ENCODE measurements at regions not wholly inside any gene's neighbourhood (a gene's known extent, or its start where the extent isn't known, plus 50 kb on each side); places are given as distances from the start of the nearest gene placed in this dataset.

DNA sequence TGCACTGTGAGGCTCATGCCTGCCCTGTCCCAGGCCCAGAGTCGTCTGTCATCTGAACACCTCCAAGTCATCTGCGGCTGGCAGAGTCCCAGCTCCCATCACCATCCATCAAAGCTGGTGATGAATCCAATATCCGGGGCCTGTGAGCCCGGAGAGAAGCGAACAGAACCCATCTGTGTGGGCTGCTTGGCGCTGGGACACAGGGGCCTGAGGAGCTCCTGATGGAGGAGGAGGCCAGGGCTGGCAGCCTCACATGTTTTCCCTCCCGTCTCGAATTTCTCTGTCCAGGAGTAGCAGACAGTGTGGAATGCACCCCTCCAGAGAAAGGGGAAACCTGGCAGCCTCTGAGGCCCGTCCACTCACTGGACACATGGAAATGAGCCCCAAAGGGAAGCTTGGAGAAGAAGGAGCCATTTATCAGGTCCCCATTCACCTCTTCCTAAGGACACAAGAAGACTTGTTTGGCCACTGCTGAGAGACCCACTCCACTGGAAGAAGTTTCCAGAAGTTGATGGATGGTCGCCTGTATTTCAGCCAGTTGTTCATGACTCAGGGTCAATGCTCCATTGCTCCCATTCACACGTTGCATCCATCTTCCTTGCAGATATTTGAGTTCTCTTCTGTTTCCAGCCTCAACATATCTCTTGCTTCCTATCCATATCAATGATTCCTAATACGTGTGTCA is 307.5 kb upstream of the SULF2 start:
- CTCF ChIA-PET: no interaction called here
- POLR2A ChIA-PET: no interaction called here
- DNase-seq (ENCODE audit: extremely low spot score): no peak
- TF ChIP-seq HDGF (IDR thresholded peaks at IDR 0.05; ENCODE audit: borderline replicate concordance) (no peak), FOXA1 (IDR thresholded peaks at IDR 0.05) (no peak), FOXM1 (IDR thresholded peaks at IDR 0.05; ENCODE audit: borderline replicate concordance) (no peak), BHLHE40 (IDR thresholded peaks at IDR 0.05; ENCODE audit: borderline replicate concordance) (no peak), SUZ12 (IDR thresholded peaks at IDR 0.05) (no peak), SP1 (IDR thresholded peaks at IDR 0.05) (no peak), ZNF384 (IDR thresholded peaks at IDR 0.05) (no peak), CTBP1 (IDR thresholded peaks at IDR 0.05; ENCODE audit: borderline replicate concordance) (no peak), TARDBP (IDR thresholded peaks at IDR 0.05) (no peak)

DNA sequence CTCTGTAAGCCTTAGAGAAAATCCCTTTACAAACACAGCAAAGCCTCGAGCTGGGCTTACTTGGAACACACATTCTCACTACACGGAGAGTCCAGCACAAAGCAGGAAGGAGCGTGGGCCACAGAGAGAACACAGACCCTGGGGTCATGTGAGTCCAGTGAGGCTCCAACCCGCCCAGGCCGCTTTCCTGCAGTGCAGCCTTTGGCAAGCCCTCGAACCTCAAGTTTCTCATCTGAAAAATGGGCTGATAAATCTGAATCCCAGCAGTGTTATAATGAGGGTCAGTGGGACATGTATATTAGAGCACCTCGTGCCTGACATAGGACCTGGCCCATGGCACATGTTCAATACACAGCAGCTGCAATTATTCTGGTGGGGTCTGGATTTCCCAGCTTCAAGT is 305.5 kb upstream of the SULF2 start:
- no peak for TF ChIP-seq SUZ12 (IDR thresholded peaks at IDR 0.05)
- no peak for TF ChIP-seq FOXA1 (IDR thresholded peaks at IDR 0.05)
- TF ChIP-seq TARDBP (IDR thresholded peaks at IDR 0.05): no peak
- no peak for TF ChIP-seq SP1 (IDR thresholded peaks at IDR 0.05)
- TF ChIP-seq, protein P1, sequence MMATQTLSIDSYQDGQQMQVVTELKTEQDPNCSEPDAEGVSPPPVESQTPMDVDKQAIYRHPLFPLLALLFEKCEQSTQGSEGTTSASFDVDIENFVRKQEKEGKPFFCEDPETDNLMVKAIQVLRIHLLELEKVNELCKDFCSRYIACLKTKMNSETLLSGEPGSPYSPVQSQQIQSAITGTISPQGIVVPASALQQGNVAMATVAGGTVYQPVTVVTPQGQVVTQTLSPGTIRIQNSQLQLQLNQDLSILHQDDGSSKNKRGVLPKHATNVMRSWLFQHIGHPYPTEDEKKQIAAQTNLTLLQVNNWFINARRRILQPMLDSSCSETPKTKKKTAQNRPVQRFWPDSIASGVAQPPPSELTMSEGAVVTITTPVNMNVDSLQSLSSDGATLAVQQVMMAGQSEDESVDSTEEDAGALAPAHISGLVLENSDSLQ (IDR thresholded peaks at IDR 0.05): no peak
- no peak for TF ChIP-seq HDGF (IDR thresholded peaks at IDR 0.05; ENCODE audit: borderline replicate concordance)
- no peak for TF ChIP-seq FOXK2 (IDR thresholded peaks at IDR 0.05)
- no peak for TF ChIP-seq NFRKB (IDR thresholded peaks at IDR 0.05)
- TF ChIP-seq ARNT (IDR thresholded peaks at IDR 0.05): no peak
- no peak for TF ChIP-seq ZNF384 (IDR thresholded peaks at IDR 0.05)
- no peak for TF ChIP-seq CTBP1 (IDR thresholded peaks at IDR 0.05; ENCODE audit: borderline replicate concordance)
- ChIA-PET POLR2A (no interaction called here), CTCF (interaction anchor here (0.6 kb wide), 1 partner anchor 103 kb away, joined by 7 read pairs; no protein-coding TSS in a partner anchor)
- no peak for DNase-seq (ENCODE audit: extremely low spot score)

GRCh38 chr20:48090314-48090713 is 305.0 kb upstream of the SULF2 start:
- ChIA-PET CTCF (no interaction called here), POLR2A (no interaction called here)
- no peak for DNase-seq (ENCODE audit: extremely low spot score)
- no peak for TF ChIP-seq BHLHE40 (IDR thresholded peaks at IDR 0.05; ENCODE audit: borderline replicate concordance)
- TF ChIP-seq NFRKB (IDR thresholded peaks at IDR 0.05): no peak
- TF ChIP-seq ARNT (IDR thresholded peaks at IDR 0.05): no peak
- no peak for TF ChIP-seq LEF1 (IDR thresholded peaks at IDR 0.05; ENCODE audit: borderline replicate concordance)
- TF ChIP-seq CTBP1 (IDR thresholded peaks at IDR 0.05; ENCODE audit: borderline replicate concordance): no peak
- TF ChIP-seq SUZ12 (IDR thresholded peaks at IDR 0.05): no peak
- no peak for TF ChIP-seq TARDBP (IDR thresholded peaks at IDR 0.05)
- TF ChIP-seq ELF4 (IDR thresholded peaks at IDR 0.05): no peak
- TF ChIP-seq, protein P1 (IDR thresholded peaks at IDR 0.05): no peak

- no peak for TF ChIP-seq ELF4 (IDR thresholded peaks at IDR 0.05)
- ChIA-PET POLR2A (no interaction called here), CTCF (no interaction called here)
- no peak for DNase-seq (ENCODE audit: extremely low spot score)
Measured at GRCh38 chr20:48080583-48080982, 295.3 kb upstream of the SULF2 start.

DNA sequence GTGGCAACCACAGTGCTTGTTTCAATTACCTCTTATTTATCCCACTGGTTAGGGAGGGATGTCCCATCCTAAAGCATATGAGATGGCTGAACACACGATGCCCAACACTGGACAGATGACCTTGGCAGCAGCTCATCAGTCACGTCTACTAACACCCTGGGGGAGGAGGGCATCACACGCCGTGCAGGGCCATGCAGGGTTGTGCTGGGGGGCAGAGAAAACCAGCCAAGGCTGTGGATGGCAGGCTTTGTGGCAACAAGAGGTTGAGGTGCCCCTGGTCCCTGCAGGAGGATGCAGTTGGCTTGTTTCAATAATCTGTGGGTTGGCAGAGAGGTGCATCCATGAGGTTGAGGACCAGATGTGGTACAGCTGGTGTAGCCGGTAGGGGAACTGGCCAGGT is 293.7 kb upstream of the SULF2 start:
- TF ChIP-seq SUZ12 (IDR thresholded peaks at IDR 0.05): no peak
- TF ChIP-seq TARDBP (IDR thresholded peaks at IDR 0.05): no peak
- no peak for TF ChIP-seq HDGF (IDR thresholded peaks at IDR 0.05; ENCODE audit: borderline replicate concordance)
- TF ChIP-seq CTBP1 (IDR thresholded peaks at IDR 0.05; ENCODE audit: borderline replicate concordance): no peak
- TF ChIP-seq FOXA1 (IDR thresholded peaks at IDR 0.05): no peak
- no peak for TF ChIP-seq FOXK2 (IDR thresholded peaks at IDR 0.05)
- TF ChIP-seq NFRKB (IDR thresholded peaks at IDR 0.05): no peak
- TF ChIP-seq LEF1 (IDR thresholded peaks at IDR 0.05; ENCODE audit: borderline replicate concordance): no peak
- POLR2A ChIA-PET: no interaction called here
- DNase-seq (ENCODE audit: extremely low spot score): no peak
- CTCF ChIA-PET: no interaction called here

- CTCF ChIA-PET: no interaction called here
- DNase-seq (ENCODE audit: extremely low spot score): no peak
- POLR2A ChIA-PET: no interaction called here
- TF ChIP-seq ZNF384 (IDR thresholded peaks at IDR 0.05): no peak
- no peak for TF ChIP-seq SP1 (IDR thresholded peaks at IDR 0.05)
- TF ChIP-seq ELF4 (IDR thresholded peaks at IDR 0.05): no peak
- TF ChIP-seq FOXK2 (IDR thresholded peaks at IDR 0.05): no peak
- TF ChIP-seq, protein P1 (IDR thresholded peaks at IDR 0.05): no peak
- no peak for TF ChIP-seq CTBP1 (IDR thresholded peaks at IDR 0.05; ENCODE audit: borderline replicate concordance)
- no peak for TF ChIP-seq FOXA1 (IDR thresholded peaks at IDR 0.05)
Measured at GRCh38 chr20:48076747-48077146, 291.5 kb upstream of the SULF2 start.

GRCh38 chr20:48076247-48076646 is 291.0 kb upstream of the SULF2 start:
- no peak for DNase-seq (ENCODE audit: extremely low spot score)
- POLR2A ChIA-PET: no interaction called here
- TF ChIP-seq FOXK2 (IDR thresholded peaks at IDR 0.05): no peak
- TF ChIP-seq CTBP1 (IDR thresholded peaks at IDR 0.05; ENCODE audit: borderline replicate concordance): no peak
- TF ChIP-seq ELF4 (IDR thresholded peaks at IDR 0.05): no peak
- TF ChIP-seq ARNT (IDR thresholded peaks at IDR 0.05): no peak
- TF ChIP-seq, protein P1 (IDR thresholded peaks at IDR 0.05): no peak
- TF ChIP-seq SUZ12 (IDR thresholded peaks at IDR 0.05): no peak
- TF ChIP-seq BHLHE40 (IDR thresholded peaks at IDR 0.05; ENCODE audit: borderline replicate concordance): no peak
- TF ChIP-seq FOXM1 (IDR thresholded peaks at IDR 0.05; ENCODE audit: borderline replicate concordance): no peak
- no peak for TF ChIP-seq ZNF384 (IDR thresholded peaks at IDR 0.05)
- TF ChIP-seq L3MBTL2 (conservative IDR thresholded peaks at IDR 0.05): no peak
- no peak for TF ChIP-seq HDGF (IDR thresholded peaks at IDR 0.05; ENCODE audit: borderline replicate concordance)
- TF ChIP-seq TARDBP (IDR thresholded peaks at IDR 0.05): no peak
- no peak for TF ChIP-seq LEF1 (IDR thresholded peaks at IDR 0.05; ENCODE audit: borderline replicate concordance)
- CTCF ChIA-PET: no interaction called here

Data from HEK293T (cell line).